HG02623 (cell line): ENCODE measurements at regions not wholly inside any gene's neighbourhood (a gene's known extent, or its start where the extent isn't known, plus 50 kb on each side); places are given as distances from the start of the nearest gene placed in this dataset.
A peak's percentile ranks its signal among the peaks of the same experiment; 100 is the strongest.
"Not testable (repeated sequence)": the region's sequence is repeated elsewhere in the genome, so short reads cannot be mapped to it uniquely, and the experiment has no call there.

Experiments used
- ATAC-seq: cut with Tn5 transposase; IDR thresholded peaks from one replicate; pipeline ENCODE4 v1.9.1; 2021; ENCODE audit warnings: moderate library complexity; ENCODE audit not compliant: unreplicated experiment

GRCh38 chr7:3094701-3095445 lies 51.2 kb upstream of the CARD11 start:
- peak; percentile 53 for ATAC-seq

DNA sequence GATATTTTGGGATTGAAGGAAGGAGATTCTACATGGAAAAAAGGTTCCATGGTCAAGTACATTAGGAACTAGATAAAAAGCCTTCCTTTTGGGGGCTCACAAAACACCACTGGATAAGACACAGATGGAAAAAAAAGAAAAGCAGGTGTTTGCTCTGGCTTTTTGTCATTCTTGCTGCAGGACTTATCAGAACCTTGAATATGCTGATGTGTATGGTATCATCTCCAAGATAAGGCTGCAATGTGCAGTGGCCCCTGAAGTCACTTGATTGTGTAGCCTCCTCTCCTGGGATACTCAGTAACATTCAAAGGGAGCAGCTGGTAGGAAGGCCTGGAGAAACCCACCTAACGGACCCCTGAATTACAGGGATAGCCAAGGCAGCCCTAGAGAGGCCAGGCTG lies 54.1 kb upstream of the CARD11 start:
- no peak for ATAC-seq

- no peak for ATAC-seq
These were observed 58.5 kb upstream of the CARD11 start for GRCh38 chr7:3102159-3102558.

DNA sequence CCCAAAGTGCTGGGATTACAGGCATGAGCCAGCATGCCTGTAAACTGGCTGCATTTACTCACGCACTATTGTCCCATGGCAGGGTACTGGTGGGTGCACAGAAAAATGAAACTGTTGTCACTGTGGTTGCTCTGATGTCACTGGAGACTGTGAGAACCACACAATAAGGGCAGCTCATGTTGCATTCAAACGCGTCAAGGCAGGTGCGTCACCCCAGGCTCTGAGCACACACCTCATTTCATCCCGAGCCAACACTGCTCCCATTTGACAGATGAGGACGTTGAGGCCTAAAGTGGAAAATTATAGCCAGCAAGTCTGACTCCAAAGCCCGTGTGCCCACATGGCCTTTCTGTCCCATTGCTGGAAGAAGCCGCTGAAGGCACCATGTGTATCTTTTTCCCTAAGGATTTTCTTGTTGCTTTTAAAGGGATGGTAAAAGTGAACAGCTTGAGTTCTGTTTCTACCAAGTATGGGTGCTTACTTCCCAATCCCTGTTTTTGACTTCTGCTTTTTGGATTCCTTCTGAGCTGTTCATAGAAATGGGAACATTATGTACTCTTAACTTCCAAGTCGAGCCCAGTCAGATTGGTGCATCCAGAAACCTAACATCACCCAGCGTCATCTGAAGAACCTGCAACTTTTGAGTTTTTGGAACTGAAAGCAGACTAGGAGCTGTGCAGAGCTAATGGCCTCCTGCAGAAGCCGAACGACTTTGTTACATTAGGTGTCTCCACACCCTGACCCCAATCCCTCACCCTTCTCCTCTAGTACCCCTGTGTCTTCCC lies 60.1 kb upstream of the CARD11 start:
- no peak for ATAC-seq

GRCh38 chr7:3105856-3106255 lies 62.2 kb upstream of the CARD11 start:
- ATAC-seq, result no peak

GRCh38 chr7:3106361-3106826 lies 62.7 kb upstream of the CARD11 start:
- no peak for ATAC-seq

DNA sequence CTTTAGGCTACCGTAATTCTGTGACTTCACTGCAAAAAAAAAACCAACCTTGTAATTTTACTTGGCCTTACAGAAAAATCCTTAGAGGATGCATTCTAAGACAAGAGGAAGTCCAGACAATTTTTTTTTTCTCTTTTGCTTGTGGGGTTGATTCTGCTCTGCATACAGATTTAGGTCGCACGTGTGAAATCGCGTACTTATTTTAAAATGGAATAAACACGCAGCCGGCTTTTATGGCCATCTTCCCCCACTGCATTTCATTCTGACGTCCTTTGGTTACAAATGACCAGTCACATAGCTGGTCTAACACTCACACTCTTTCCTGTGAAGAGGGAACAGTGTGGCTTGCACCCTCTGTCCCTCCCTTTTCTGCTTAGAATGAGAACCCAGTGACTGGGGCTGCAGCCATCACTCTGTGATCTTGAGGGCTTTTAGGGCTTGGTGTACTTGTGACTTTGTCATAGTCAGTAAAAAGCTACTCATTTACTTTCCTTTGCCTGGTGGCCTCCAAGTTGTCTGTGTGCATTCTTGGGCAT lies 63.6 kb upstream of the CARD11 start:
- no peak for ATAC-seq

- no peak for ATAC-seq
These were observed 64.4 kb upstream of the CARD11 start for GRCh38 chr7:3107889-3108570.

- no peak for ATAC-seq
These were observed 65.7 kb upstream of the CARD11 start for GRCh38 chr7:3109311-3109915.

DNA sequence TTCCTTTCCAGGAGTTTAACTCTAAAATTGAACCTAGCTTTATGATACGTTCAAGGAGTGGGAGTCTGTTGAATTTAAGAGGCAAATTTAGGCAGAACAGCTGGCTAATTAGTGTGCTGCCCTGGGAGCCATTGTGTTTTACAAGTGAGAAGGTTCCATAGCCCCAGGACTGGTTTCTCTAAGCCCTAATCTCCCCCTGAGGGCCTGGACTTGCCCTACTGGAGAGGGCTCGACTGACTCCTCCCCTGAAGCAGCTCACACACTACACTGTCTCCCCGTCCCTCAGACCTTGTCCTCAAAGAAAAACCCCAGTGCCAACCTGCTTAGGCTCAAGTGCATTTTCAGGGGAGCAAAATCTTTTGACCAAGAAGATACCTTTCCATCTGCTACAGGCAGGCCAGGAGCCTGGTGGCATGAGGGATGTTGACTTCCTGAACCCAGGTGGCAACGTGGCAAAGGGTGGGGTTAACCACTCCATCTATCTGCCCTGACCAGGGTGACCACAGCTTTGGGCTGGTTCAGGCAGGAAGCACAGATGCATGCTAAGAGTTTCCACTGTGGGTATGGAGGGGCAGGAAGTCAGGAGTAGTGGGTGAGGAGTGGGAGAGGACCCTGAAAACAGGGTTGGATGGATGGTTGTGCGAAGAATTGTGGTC lies 68.9 kb upstream of the CARD11 start:
- ATAC-seq, result no peak

DNA sequence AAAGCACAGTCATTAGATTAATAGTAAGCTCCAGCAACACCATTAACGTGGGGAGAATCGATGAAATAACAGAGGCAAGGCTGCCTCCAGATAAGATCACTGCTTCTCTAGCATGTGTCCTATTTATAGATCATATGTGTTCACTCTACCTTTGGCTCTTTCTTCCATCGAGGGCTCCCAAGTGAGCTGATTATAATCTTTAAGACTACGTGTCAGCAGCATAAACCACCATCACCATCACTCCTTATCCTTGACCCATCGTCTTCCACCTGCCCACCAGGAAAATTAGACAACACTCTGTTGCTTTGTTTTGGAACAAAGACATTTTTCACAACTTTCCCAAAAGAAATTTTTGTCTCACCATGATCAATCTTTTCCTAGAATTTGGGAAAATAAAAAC lies 71.2 kb upstream of the CARD11 start:
- ATAC-seq, result no peak

- no peak for ATAC-seq
These were observed 73.4 kb upstream of the CARD11 start for GRCh38 chr7:3117081-3117480.

- no peak for ATAC-seq
These were observed 74.0 kb upstream of the CARD11 start for GRCh38 chr7:3117488-3118231.

DNA sequence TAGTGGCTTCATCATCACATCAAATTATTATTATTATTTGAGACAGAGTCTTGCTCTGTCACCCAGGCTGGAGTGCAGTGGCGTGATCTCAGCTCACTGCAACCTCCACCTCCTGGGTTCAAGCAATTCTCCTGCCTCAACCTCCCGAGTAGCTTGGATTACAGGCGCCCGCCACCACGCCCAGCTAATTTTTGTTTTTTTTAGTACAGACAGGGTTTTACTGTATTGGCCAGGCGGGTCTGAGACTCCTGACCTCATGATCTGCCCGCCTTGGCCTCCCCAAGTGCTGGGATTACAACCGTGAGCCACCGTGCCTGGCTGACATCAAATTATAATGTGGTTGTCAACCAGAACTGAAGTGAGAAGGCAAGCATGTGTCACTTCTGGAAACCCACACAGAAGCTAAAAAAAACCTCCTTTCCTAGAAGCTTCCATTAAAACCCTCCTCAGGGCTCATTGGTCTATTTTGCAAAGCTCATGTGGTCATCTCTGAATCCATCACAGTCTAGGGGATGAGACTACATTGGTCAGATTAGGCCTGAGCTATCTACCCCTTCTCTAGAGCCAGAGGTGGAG lies 75.8 kb upstream of the CARD11 start:
- not testable (repeated sequence) for ATAC-seq

DNA sequence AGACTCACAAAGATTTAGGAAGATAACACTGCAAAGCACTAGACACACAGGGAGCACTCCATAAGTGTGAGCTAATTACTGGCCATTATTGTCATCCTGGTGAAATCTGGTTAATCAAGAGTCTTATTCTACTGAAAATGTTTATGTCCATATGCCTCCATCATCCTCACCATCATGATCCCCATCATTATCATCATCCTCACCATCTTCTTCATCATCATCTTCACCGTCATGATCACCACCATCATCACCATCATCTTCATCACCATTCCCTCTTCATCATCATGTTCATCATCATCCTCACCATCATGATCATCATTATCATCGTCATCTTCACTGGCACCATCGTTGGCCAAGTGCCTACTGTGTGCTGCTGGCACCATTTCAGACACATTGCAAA lies 76.3 kb upstream of the CARD11 start:
- ATAC-seq, result no peak

GRCh38 chr7:3120513-3120912 lies 76.8 kb upstream of the CARD11 start:
- no peak for ATAC-seq

- no peak for ATAC-seq
These were observed 85.3 kb upstream of the CARD11 start for GRCh38 chr7:3128857-3129490.

GRCh38 chr7:3133811-3134385 lies 90.2 kb upstream of the CARD11 start:
- ATAC-seq, result no peak

DNA sequence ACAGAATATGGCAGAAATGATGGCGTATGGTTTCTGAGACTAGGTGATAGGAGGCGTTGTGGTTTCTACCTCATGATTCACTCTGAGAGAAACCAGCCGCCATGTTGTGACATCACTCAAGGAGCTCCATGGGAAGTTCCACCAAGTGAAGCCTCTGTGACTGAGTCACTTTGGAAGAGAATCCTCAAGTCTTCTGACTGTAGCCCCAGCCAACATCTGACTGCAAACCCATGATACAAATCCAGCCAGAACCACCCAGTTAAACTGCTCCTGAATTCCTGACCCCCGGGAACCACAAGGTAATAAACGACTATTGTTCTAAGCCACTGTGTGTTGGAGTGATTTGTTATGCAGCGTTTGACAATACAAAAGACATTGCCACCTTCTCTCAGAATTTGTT lies 91.1 kb upstream of the CARD11 start:
- ATAC-seq, result no peak
